ENCODE measurements at regions not wholly inside any gene's neighbourhood (a gene's known extent, or its start where the extent isn't known, plus 50 kb on each side); places are given as distances from the start of the nearest gene placed in this dataset.

- Histone ChIP-seq H3F3A (ENCODE audit: insufficient read depth) (no peaks in the 10 kb centered on the region), H2AFZ (ENCODE audit: low read depth, low read length, severe bottlenecking) (no peak overlapping the region), H3K4me3 (ENCODE audit: insufficient read depth, low read length, poor library complexity, severe bottlenecking) (no peak overlapping the region), H3K4me2 (ENCODE audit: low read depth, low read length, poor library complexity, severe bottlenecking) (no peak overlapping the region), H3K9me2 (replicated peaks; ENCODE audit: insufficient read depth, low read length) (no peaks in the 10 kb centered on the region), H3K27ac (ENCODE audit: low read depth, low read length) (no peak overlapping the region), H3K36me3 (ENCODE audit: low read length) (no peaks in the 10 kb centered on the region), H3K9me3 (ENCODE audit: insufficient read depth, low read length) (no peaks in the 10 kb centered on the region), H3K79me2 (ENCODE audit: insufficient read depth, low read length) (no peaks in the 10 kb centered on the region), H3K27me3 (ENCODE audit: low read length) (no peaks in the 10 kb centered on the region), H3K9ac (ENCODE audit: low read length) (no peak overlapping the region), H4K20me1 (ENCODE audit: low read depth, low read length) (no peaks in the 10 kb centered on the region)
- TF ChIP-seq EZH2phosphoT487 (conservative IDR thresholded peaks at IDR 0.05; ENCODE audit: low read length) (no peak), CTCF (IDR thresholded peaks at IDR 0.05; ENCODE audit: insufficient read depth, low read length, poor library complexity, severe bottlenecking) (no peak)
Measured at GRCh38 chr14:62001963-62002362, 239.7 kb downstream of the SNAPC1 start.

- Histone ChIP-seq H3K9me2 (replicated peaks; ENCODE audit: insufficient read depth, low read length) (no peaks in the 10 kb centered on the region), H2AFZ (ENCODE audit: low read depth, low read length, severe bottlenecking) (no peak overlapping the region), H3K4me3 (ENCODE audit: insufficient read depth, low read length, poor library complexity, severe bottlenecking) (no peak overlapping the region), H3K36me3 (ENCODE audit: low read length) (no peaks in the 10 kb centered on the region), H4K20me1 (ENCODE audit: low read depth, low read length) (no peaks in the 10 kb centered on the region), H3K4me2 (ENCODE audit: low read depth, low read length, poor library complexity, severe bottlenecking) (no peak overlapping the region), H3K27me3 (ENCODE audit: low read length) (no peaks in the 10 kb centered on the region), H3K9ac (ENCODE audit: low read length) (no peak overlapping the region), H3F3A (ENCODE audit: insufficient read depth) (no peaks in the 10 kb centered on the region), H3K79me2 (ENCODE audit: insufficient read depth, low read length) (no peaks in the 10 kb centered on the region), H3K27ac (ENCODE audit: low read depth, low read length) (no peak overlapping the region), H3K9me3 (ENCODE audit: insufficient read depth, low read length) (no peaks in the 10 kb centered on the region)
- no peak for TF ChIP-seq CTCF (IDR thresholded peaks at IDR 0.05; ENCODE audit: insufficient read depth, low read length, poor library complexity, severe bottlenecking)
Measured at GRCh38 chr14:62002642-62003041, 240.4 kb downstream of the SNAPC1 start.

GRCh38 chr14:62003701-62004100 lies 241.5 kb downstream of the SNAPC1 start:
- H3K27ac ChIP-seq (ENCODE audit: low read depth, low read length), result no peak overlapping the region
- H3K36me3 ChIP-seq (ENCODE audit: low read length), result no peaks in the 10 kb centered on the region
- TF ChIP-seq CTCF (IDR thresholded peaks at IDR 0.05; ENCODE audit: insufficient read depth, low read length, poor library complexity, severe bottlenecking) (no peak), EZH2phosphoT487 (conservative IDR thresholded peaks at IDR 0.05; ENCODE audit: low read length) (no peak)
- H2AFZ ChIP-seq (ENCODE audit: low read depth, low read length, severe bottlenecking), result no peak overlapping the region
- no peaks in the 10 kb centered on the region for H3K27me3 ChIP-seq (ENCODE audit: low read length)
- no peak overlapping the region for H3K4me3 ChIP-seq (ENCODE audit: insufficient read depth, low read length, poor library complexity, severe bottlenecking)
- H3K9ac ChIP-seq (ENCODE audit: low read length), result no peak overlapping the region
- no peaks in the 10 kb centered on the region for H4K20me1 ChIP-seq (ENCODE audit: low read depth, low read length)
- H3F3A ChIP-seq (ENCODE audit: insufficient read depth), result no peaks in the 10 kb centered on the region
- no peaks in the 10 kb centered on the region for H3K9me2 ChIP-seq (replicated peaks; ENCODE audit: insufficient read depth, low read length)
- H3K79me2 ChIP-seq (ENCODE audit: insufficient read depth, low read length), result no peaks in the 10 kb centered on the region
- H3K9me3 ChIP-seq (ENCODE audit: insufficient read depth, low read length), result no peaks in the 10 kb centered on the region
- H3K4me2 ChIP-seq (ENCODE audit: low read depth, low read length, poor library complexity, severe bottlenecking), result no peak overlapping the region

Measured in SU-DHL-6 (cell line).